K562 (cell line): ENCODE measurements at regions not wholly inside any gene's neighbourhood (a gene's known extent, or its start where the extent isn't known, plus 50 kb on each side); places are given as distances from the start of the nearest gene placed in this dataset.

Experiments used
- ATAC-seq: fragments of 200-7000 bp; cut with Tn5 transposase; 3 replicates; pipeline ENCODE4 v1.9.1; 2020; ENCODE audit warnings: moderate library complexity
- BruUV-seq: library from RNA; stranded (reverse); fragments of 400-500 nt; replicated peaks from 2 replicates; lab custom pipeline; 2021; lab: Mats Ljungman, UMichigan
- CTCF ChIA-PET: fragments of 300-600 bp; formaldehyde crosslinking; extraction: SDS; loops from one replicate; lab custom pipeline; 2021; ENCODE audit warnings: low intra/inter-chr PET ratio; lab: Yijun Ruan, JAX
- POLR2A ChIA-PET: fragments of 300-600, 350-650 bp; sonication (Branson Sonifier 250); formaldehyde crosslinking; extraction: SDS; loops from one replicate; lab custom pipeline; 2021; ENCODE audit warnings: antibody characterized with exemption, inconsistent platforms; lab: Yijun Ruan, JAX
- DNase-seq, 4 experiments: peaks; one replicate each; pipeline versions ENCODE4 v3.0.0 to v3.0.0-alpha.2; 2011 to 2018; ENCODE audit warnings: low spot score in 3 of 4, mixed read lengths in 3 of 4; ENCODE audit errors: extremely low read depth in 1 of 4
- FAIRE-seq: peaks from 2 replicates; lab custom pipeline; 2011; peaks lifted over from hg19 to GRCh38; lab: Jason Lieb, UNC
- H2AFZ ChIP-seq: 2 replicates; pipeline ENCODE4 v1.6.0; 2011; ENCODE audit warnings: low read depth, low read length, control low read depth, inconsistent platforms
- H3K27ac ChIP-seq: fragments of 200-600 bp; 3 replicates; pipeline ENCODE4 v1.8.0; 2011; ENCODE audit warnings: low read depth, mild to moderate bottlenecking, control low read depth, inconsistent platforms, low read length, moderate library complexity, mixed read lengths; ENCODE audit errors: extremely low read depth
- H3K27me3 ChIP-seq, 2 experiments: fragments of 300-600 bp in 1 of 2; 2 replicates in 1 of 2; 3 replicates in 1 of 2; pipeline versions ENCODE4 v1.6.0 to v1.8.0; 2011; ENCODE audit warnings: inconsistent platforms in 2 of 2, low read length in 2 of 2, mild to moderate bottlenecking in 1 of 2, mixed read lengths in 1 of 2, moderate library complexity in 1 of 2; ENCODE audit not compliant: control insufficient read depth in 2 of 2, insufficient read depth in 2 of 2
- H3K36me3 ChIP-seq: fragments of 300-600 bp; 3 replicates; pipeline ENCODE4 v1.8.0; 2011; ENCODE audit warnings: mild to moderate bottlenecking, low read length, inconsistent platforms; ENCODE audit not compliant: control insufficient read depth, insufficient read depth
- H3K4me1 ChIP-seq, 2 experiments: fragments of 200-600 bp in 1 of 2; replicated peaks in 1 of 2; 2 replicates in 1 of 2; 3 replicates in 1 of 2; pipeline versions ENCODE4 v1.5.1 to v1.8.0; 2011; ENCODE audit warnings: inconsistent platforms in 2 of 2, low read length in 2 of 2, mild to moderate bottlenecking in 1 of 2, mixed read lengths in 1 of 2, moderate library complexity in 1 of 2; ENCODE audit not compliant: control insufficient read depth in 2 of 2, insufficient read depth in 2 of 2
- H3K4me2 ChIP-seq: 2 replicates; pipeline ENCODE4 v1.6.1; 2011; ENCODE audit warnings: low read length, control low read depth, inconsistent platforms, mixed read lengths; ENCODE audit not compliant: insufficient read depth
- H3K4me3 ChIP-seq: fragments of 200-600 bp; sonication (generic), shearing (Covaris generic); 2 replicates; pipeline ENCODE4 v1.5.1; 2016; ENCODE audit warnings: control low read depth, inconsistent platforms
- H3K79me2 ChIP-seq: fragments of 200-600 bp; 3 replicates; pipeline ENCODE4 v1.8.0; 2011; ENCODE audit warnings: low read length, inconsistent platforms; ENCODE audit not compliant: control insufficient read depth, insufficient read depth
- H3K9ac ChIP-seq, 2 experiments: 2 replicates each; pipeline versions ENCODE4 v1.6.0 to v1.6.1; 2011; ENCODE audit warnings: low read depth in 2 of 2, low read length in 2 of 2, control low read depth in 1 of 2, inconsistent platforms in 1 of 2, mild to moderate bottlenecking in 1 of 2, mixed read lengths in 1 of 2; ENCODE audit not compliant: insufficient read depth in 1 of 2
- H3K9me1 ChIP-seq: one replicate; pipeline ENCODE4 v1.6.0; 2011; ENCODE audit warnings: inconsistent platforms, mild to moderate bottlenecking, low read length, moderate library complexity; ENCODE audit not compliant: control insufficient read depth, insufficient read depth
- H3K9me3 ChIP-seq: replicated peaks from 2 replicates; pipeline ENCODE4 v1.5.1; 2011; ENCODE audit warnings: low read depth, low read length, inconsistent platforms; ENCODE audit not compliant: control insufficient read depth, insufficient read depth
- H4K20me1 ChIP-seq: replicated peaks from 2 replicates; pipeline ENCODE4 v1.6.1; 2011; ENCODE audit warnings: low read length, inconsistent platforms, mixed read lengths; ENCODE audit not compliant: control insufficient read depth, insufficient read depth
- ATF1 ChIP-seq, 2 experiments: fragments of 450-650 bp in 1 of 2; IDR thresholded peaks; 2 replicates each; pipeline ENCODE4 v1.6.1; 2016; ENCODE audit warnings: missing compliant biosample characterization in 1 of 2, missing genetic modification characterization in 1 of 2
- CREM ChIP-seq: IDR thresholded peaks from 2 replicates; pipeline ENCODE4 v1.6.1; 2014; ENCODE audit warnings: antibody characterized with exemption, low read depth
- CTCF ChIP-seq, 3 experiments: IDR thresholded peaks in 2 of 3; conservative IDR thresholded peaks in 1 of 3; 2 replicates each; pipeline ENCODE4 v1.5.1; 2011 to 2012; ENCODE audit warnings: low read length in 3 of 3, mild to moderate bottlenecking in 3 of 3, control low read depth in 2 of 3, improper control_type of control experiment in 1 of 3, inconsistent platforms in 1 of 3, low read depth in 1 of 3, mixed read lengths in 1 of 3, moderate library complexity in 1 of 3; ENCODE audit not compliant: insufficient read depth in 2 of 3
- ID3 ChIP-seq, 2 experiments: fragments of 250-450 bp in 1 of 2; fragments of 450-650 bp in 1 of 2; sonication (Bioruptor Pico) in 1 of 2; IDR thresholded peaks; 2 replicates each; pipeline versions ENCODE4 v1.6.1 to v1.8.0; 2016 to 2021; ENCODE audit warnings: mild to moderate bottlenecking in 2 of 2, moderate library complexity in 2 of 2, missing compliant biosample characterization in 1 of 2, missing genetic modification characterization in 1 of 2
- NKRF ChIP-seq: fragments of 450-650 bp; IDR thresholded peaks from 2 replicates; pipeline ENCODE4 v1.6.1; 2016; ENCODE audit warnings: borderline replicate concordance
- NR4A1 ChIP-seq, 2 experiments: fragments of 250-450 bp in 1 of 2; fragments of 450-650 bp in 1 of 2; sonication (Bioruptor Pico) in 1 of 2; IDR thresholded peaks; 2 replicates each; pipeline versions ENCODE4 v1.4.0 to v1.6.1; 2016 to 2020; ENCODE audit warnings: mild to moderate bottlenecking in 2 of 2, missing compliant biosample characterization in 1 of 2, missing genetic modification characterization in 1 of 2, moderate library complexity in 1 of 2
- TFAM ChIP-seq: fragments of 250-450 bp; sonication (Bioruptor Pico); conservative IDR thresholded peaks from 2 replicates; pipeline ENCODE4 v1.5.0; 2021; ENCODE audit warnings: mild to moderate bottlenecking, moderate library complexity
- WGBS: fragments of 100-300 bp; shearing (Covaris generic); methylation state at CpG from one replicate; pipeline ENCODE4 v1.1.6; 2016; ENCODE audit warnings: low coverage, mixed read lengths; ENCODE audit not compliant: insufficient coverage; ENCODE audit errors: missing lambda C conversion rate; 5-methylcytosine and 5-hydroxymethylcytosine counted together
- in situ Hi-C: fragments of 300-500 bp; cut with MboI; formaldehyde crosslinking; loops from 4 replicates; pipeline ENCODE4 v1.15.0; 2018; ENCODE audit warnings: inconsistent platforms, mixed read lengths
- intact Hi-C: fragments of 100-400 bp; cut with micrococcal nuclease; formaldehyde crosslinking; loops from 2 replicates; pipeline ENCODE4 v1.14.2; 2022

GRCh38 chr12:97276661-97277429, 185.8 kb upstream of the RMST start (continued):
- no peak for TF ChIP-seq ID3 (CRISPR knock-in tag; IDR thresholded peaks at IDR 0.05)
- no peak for TF ChIP-seq ID3 (tag; IDR thresholded peaks at IDR 0.05)
- TF ChIP-seq NKRF, result no peak
- no peak for TF ChIP-seq NR4A1 (CRISPR knock-in tag; IDR thresholded peaks at IDR 0.05)
- no peak for TF ChIP-seq NR4A1 (tag; IDR thresholded peaks at IDR 0.05)

- H3K9me1 ChIP-seq, result no peaks in the 10 kb centered on the region
- H3K9me3 ChIP-seq, result no peaks in the 10 kb centered on the region
- no peak overlapping the region for H2AFZ ChIP-seq
- ATAC-seq, result 0 out of 3 replicates have a peak, but pooled peaks have one; percentile 32
- in situ Hi-C loops (no loop called here), intact Hi-C loops (no loop called here)
- H3K9ac ChIP-seq, result no peak overlapping the region
- 9% methylated on average over 7 of the region's 8 CpGs for WGBS
- H3K36me3 ChIP-seq, result no peaks in the 10 kb centered on the region
- no peak overlapping the region for H3K4me2 ChIP-seq
- ChIA-PET CTCF (no interaction called here), POLR2A (interaction anchor here (0.6 kb wide), 1 partner anchor 922 kb away, joined by 3 read pairs; no protein-coding TSS in a partner anchor)
- H3K27ac ChIP-seq, result no peak overlapping the region
- no peaks in the 10 kb centered on the region for H3K27me3 ChIP-seq
- no peak overlapping the region for H3K4me3 ChIP-seq
- TF ChIP-seq CREM (peak; percentile 50; the same call in 1 of the 2 replicates), CTCF (IDR thresholded peaks at IDR 0.05 in 2 of 3, conservative IDR thresholded peaks at IDR 0.05 in 1 of 3; ENCODE audit: insufficient read depth in 2 of 3, low read depth in 1 of 3, low read length in 3 of 3) (peak; percentile 40 to 72 (median 45); a peak in 4 of 6 replicates), ATF1 (CRISPR knock-in tag; IDR thresholded peaks at IDR 0.05) (no peak), ATF1 (tag; IDR thresholded peaks at IDR 0.05) (peak; percentile 16; the same call in 1 of the 2 replicates), TFAM (CRISPR knock-in tag) (no peak)
- no peaks in the 10 kb centered on the region for H4K20me1 ChIP-seq
- no TSS peak for BruUV-seq
- H3K4me1 ChIP-seq, result no peaks in the 10 kb centered on the region
- no peak for FAIRE-seq
- H3K79me2 ChIP-seq, result no peaks in the 10 kb centered on the region
- peak; percentile 8 to 30 (median 21) for DNase-seq
Observed at GRCh38 chr12:97283297-97283696, 179.3 kb upstream of the RMST start.
